ENCODE measurements at regions not wholly inside any gene's neighbourhood (a gene's known extent, or its start where the extent isn't known, plus 50 kb on each side); places are given as distances from the start of the nearest gene placed in this dataset.

DNA sequence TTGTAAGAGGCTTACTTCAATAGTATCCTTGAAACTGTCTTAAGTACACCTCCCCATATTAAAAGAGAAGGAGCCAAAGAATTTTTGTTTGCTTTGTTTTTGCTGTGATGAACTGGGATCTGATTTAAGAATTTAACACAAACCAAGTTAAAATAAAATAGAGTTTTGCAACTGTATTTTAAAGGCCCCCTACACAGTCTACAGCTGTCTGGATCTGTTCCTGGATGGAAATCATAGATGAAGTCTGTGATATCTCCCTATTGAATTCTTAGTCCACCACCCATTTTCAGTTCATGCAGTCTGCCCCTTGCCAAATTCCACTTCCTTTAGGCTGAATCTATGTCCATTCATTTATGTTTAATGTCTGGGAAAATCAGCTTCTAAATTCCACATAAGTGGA lies 169.8 kb upstream of the MEOX2 start:
- intact Hi-C loops (cut with DNase I), result no loop called here
- Histone ChIP-seq H3K36me3 (no peaks in the 10 kb centered on the region), H3K9me3 (peaks cover 0 to 5% (median 0%) of the 10 kb centered on the region in 11 donors), H3K27me3 (no peaks in the 10 kb centered on the region), H3K4me1 (peaks cover 3 to 39% (median 27%) of the 10 kb centered on the region in 9 donors), H3K4me3 (no peak overlapping the region), H3K27ac (peak overlapping the region in 1 of 10 donors; percentile 55)
- TF ChIP-seq, protein P1, sequence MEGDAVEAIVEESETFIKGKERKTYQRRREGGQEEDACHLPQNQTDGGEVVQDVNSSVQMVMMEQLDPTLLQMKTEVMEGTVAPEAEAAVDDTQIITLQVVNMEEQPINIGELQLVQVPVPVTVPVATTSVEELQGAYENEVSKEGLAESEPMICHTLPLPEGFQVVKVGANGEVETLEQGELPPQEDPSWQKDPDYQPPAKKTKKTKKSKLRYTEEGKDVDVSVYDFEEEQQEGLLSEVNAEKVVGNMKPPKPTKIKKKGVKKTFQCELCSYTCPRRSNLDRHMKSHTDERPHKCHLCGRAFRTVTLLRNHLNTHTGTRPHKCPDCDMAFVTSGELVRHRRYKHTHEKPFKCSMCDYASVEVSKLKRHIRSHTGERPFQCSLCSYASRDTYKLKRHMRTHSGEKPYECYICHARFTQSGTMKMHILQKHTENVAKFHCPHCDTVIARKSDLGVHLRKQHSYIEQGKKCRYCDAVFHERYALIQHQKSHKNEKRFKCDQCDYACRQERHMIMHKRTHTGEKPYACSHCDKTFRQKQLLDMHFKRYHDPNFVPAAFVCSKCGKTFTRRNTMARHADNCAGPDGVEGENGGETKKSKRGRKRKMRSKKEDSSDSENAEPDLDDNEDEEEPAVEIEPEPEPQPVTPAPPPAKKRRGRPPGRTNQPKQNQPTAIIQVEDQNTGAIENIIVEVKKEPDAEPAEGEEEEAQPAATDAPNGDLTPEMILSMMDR (IDR thresholded peaks at IDR 0.05), result no peak
- DNase-seq (no peak), ATAC-seq (no peak)

DNA sequence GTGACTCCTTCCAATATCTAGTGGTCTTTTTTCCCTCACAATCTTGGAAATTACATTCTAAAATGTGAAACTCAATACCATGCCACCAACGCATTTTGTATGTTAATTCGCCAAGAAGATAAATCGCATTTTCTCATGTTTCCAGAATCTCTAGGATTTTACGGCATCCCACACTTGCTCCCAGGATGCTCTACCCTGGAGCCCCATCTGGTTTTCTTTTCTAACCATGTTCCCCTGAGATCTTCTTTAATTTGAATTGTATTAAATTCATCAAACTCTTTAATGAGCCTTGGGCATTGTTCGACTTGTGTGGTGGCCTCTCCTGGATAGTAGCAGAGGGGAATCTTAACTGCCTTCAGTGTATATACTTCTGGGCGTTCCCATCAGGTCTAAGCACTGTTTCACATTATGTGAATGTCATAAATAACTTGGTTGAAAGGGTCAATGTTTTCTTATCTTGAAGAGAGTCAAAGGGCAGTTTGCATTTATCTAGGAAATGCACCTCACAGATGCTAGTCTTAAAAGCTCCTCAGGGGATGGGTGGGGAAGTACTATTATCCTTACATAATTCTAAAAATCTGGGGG lies 169.1 kb upstream of the MEOX2 start:
- Histone ChIP-seq H3K4me3 (no peak overlapping the region), H3K27ac (peak overlapping the region in 2 of 10 donors; percentile 49 to 55), H3K36me3 (no peaks in the 10 kb centered on the region), H3K9me3 (peaks cover 0 to 5% (median 0%) of the 10 kb centered on the region in 11 donors), H3K4me1 (peaks cover 3 to 39% (median 27%) of the 10 kb centered on the region in 9 donors), H3K27me3 (no peaks in the 10 kb centered on the region)
- peak in 3 of 8 donors; percentile 24 to 53 (median 48) for ATAC-seq
- TF ChIP-seq, protein P1 (IDR thresholded peaks at IDR 0.05), result no peak
- 77 to 80% methylated on average over 6 of the region's 6 CpGs for WGBS, 2 donors
- no peak for DNase-seq
- intact Hi-C loops (cut with DNase I), result no loop called here

GRCh38 chr7:15854841-15855524 lies 168.5 kb upstream of the MEOX2 start:
- DNase-seq, result no peak
- TF ChIP-seq, protein P1 (IDR thresholded peaks at IDR 0.05), result no peak
- Histone ChIP-seq H3K27ac (peak overlapping the region in 2 of 10 donors; percentile 49 to 55), H3K27me3 (no peaks in the 10 kb centered on the region), H3K36me3 (no peaks in the 10 kb centered on the region), H3K4me3 (no peak overlapping the region), H3K9me3 (peaks cover 0 to 5% (median 0%) of the 10 kb centered on the region in 11 donors), H3K4me1 (peaks cover 3 to 39% (median 27%) of the 10 kb centered on the region in 9 donors)
- WGBS, 2 donors, result 74 to 76% methylated on average over 4 of the region's 4 CpGs
- intact Hi-C loops (cut with DNase I), result no loop called here
- peak in 1 of 8 donors; percentile 49 for ATAC-seq

DNA sequence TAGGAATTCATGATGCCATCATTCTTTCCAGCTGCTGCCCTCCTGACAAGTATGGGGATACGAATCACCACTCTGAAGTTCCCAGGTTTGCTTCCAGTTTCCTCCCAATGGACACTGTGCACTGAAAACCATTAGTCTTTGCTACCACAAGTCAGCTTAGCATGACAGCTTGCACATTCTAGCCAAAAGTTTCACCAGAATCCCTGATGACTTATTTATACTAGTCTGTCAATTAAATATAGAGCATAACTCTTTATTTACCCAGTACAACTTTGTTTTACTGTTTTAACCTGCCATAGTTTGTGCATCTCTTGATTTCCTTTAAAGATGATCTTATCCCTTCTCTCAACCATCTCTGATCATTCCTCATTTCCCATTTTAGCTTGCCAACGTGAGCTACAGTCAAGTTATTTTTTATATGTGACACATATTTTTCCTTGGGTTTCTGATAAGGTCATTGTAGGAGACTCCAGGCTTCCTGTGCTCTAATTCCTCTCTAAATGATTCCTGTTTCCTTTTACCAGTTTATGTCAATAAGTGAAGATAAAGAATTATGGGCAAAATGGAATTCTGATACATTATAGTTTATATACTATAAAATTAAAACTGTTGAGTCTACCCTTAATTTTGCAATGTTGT lies 167.5 kb upstream of the MEOX2 start:
- 25 to 35% methylated on average over 2 of the region's 2 CpGs for WGBS, 2 donors
- TF ChIP-seq, protein P1 (IDR thresholded peaks at IDR 0.05), result no peak
- Histone ChIP-seq H3K36me3 (no peaks in the 10 kb centered on the region), H3K4me3 (no peak overlapping the region), H3K4me1 (peaks cover 3 to 39% (median 27%) of the 10 kb centered on the region in 9 donors), H3K27me3 (no peaks in the 10 kb centered on the region), H3K27ac (peak overlapping the region in 3 of 10 donors; percentile 8 to 55 (median 49)), H3K9me3 (peaks cover 0 to 5% (median 0%) of the 10 kb centered on the region in 11 donors)
- peak in 4 of 8 donors; percentile 34 to 78 (median 54) for ATAC-seq
- intact Hi-C loops (cut with DNase I), result no loop called here
- DNase-seq, result no peak

Measured in heart right ventricle (tissue), 16 donors.